K562 (cell line): ENCODE measurements at regions not wholly inside any gene's neighbourhood (a gene's known extent, or its start where the extent isn't known, plus 50 kb on each side); places are given as distances from the start of the nearest gene placed in this dataset.

Experiments used
- ATAC-seq: fragments of 200-7000 bp; cut with Tn5 transposase; 3 replicates; pipeline ENCODE4 v1.9.1; 2020; ENCODE audit warnings: moderate library complexity
- BruUV-seq: library from RNA; stranded (reverse); fragments of 400-500 nt; replicated peaks from 2 replicates; lab custom pipeline; 2021; lab: Mats Ljungman, UMichigan
- CTCF ChIA-PET: fragments of 300-600 bp; formaldehyde crosslinking; extraction: SDS; loops from one replicate; lab custom pipeline; 2021; ENCODE audit warnings: low intra/inter-chr PET ratio; lab: Yijun Ruan, JAX
- POLR2A ChIA-PET: fragments of 300-600, 350-650 bp; sonication (Branson Sonifier 250); formaldehyde crosslinking; extraction: SDS; loops from one replicate; lab custom pipeline; 2021; ENCODE audit warnings: antibody characterized with exemption, inconsistent platforms; lab: Yijun Ruan, JAX
- DNase-seq, 4 experiments: peaks; one replicate each; pipeline versions ENCODE4 v3.0.0 to v3.0.0-alpha.2; 2011 to 2018; ENCODE audit warnings: low spot score in 3 of 4, mixed read lengths in 3 of 4; ENCODE audit errors: extremely low read depth in 1 of 4
- FAIRE-seq: peaks from 2 replicates; lab custom pipeline; 2011; peaks lifted over from hg19 to GRCh38; lab: Jason Lieb, UNC
- H2AFZ ChIP-seq: 2 replicates; pipeline ENCODE4 v1.6.0; 2011; ENCODE audit warnings: low read depth, low read length, control low read depth, inconsistent platforms
- H3K27ac ChIP-seq: fragments of 200-600 bp; 3 replicates; pipeline ENCODE4 v1.8.0; 2011; ENCODE audit warnings: low read depth, mild to moderate bottlenecking, control low read depth, inconsistent platforms, low read length, moderate library complexity, mixed read lengths; ENCODE audit errors: extremely low read depth
- H3K27me3 ChIP-seq, 2 experiments: fragments of 300-600 bp in 1 of 2; 2 replicates in 1 of 2; 3 replicates in 1 of 2; pipeline versions ENCODE4 v1.6.0 to v1.8.0; 2011; ENCODE audit warnings: inconsistent platforms in 2 of 2, low read length in 2 of 2, mild to moderate bottlenecking in 1 of 2, mixed read lengths in 1 of 2, moderate library complexity in 1 of 2; ENCODE audit not compliant: control insufficient read depth in 2 of 2, insufficient read depth in 2 of 2
- H3K36me3 ChIP-seq: fragments of 300-600 bp; 3 replicates; pipeline ENCODE4 v1.8.0; 2011; ENCODE audit warnings: mild to moderate bottlenecking, low read length, inconsistent platforms; ENCODE audit not compliant: control insufficient read depth, insufficient read depth
- H3K4me1 ChIP-seq, 2 experiments: fragments of 200-600 bp in 1 of 2; replicated peaks in 1 of 2; 2 replicates in 1 of 2; 3 replicates in 1 of 2; pipeline versions ENCODE4 v1.5.1 to v1.8.0; 2011; ENCODE audit warnings: inconsistent platforms in 2 of 2, low read length in 2 of 2, mild to moderate bottlenecking in 1 of 2, mixed read lengths in 1 of 2, moderate library complexity in 1 of 2; ENCODE audit not compliant: control insufficient read depth in 2 of 2, insufficient read depth in 2 of 2
- H3K4me2 ChIP-seq: 2 replicates; pipeline ENCODE4 v1.6.1; 2011; ENCODE audit warnings: low read length, control low read depth, inconsistent platforms, mixed read lengths; ENCODE audit not compliant: insufficient read depth
- H3K4me3 ChIP-seq: fragments of 200-600 bp; sonication (generic), shearing (Covaris generic); 2 replicates; pipeline ENCODE4 v1.5.1; 2016; ENCODE audit warnings: control low read depth, inconsistent platforms
- H3K79me2 ChIP-seq: fragments of 200-600 bp; 3 replicates; pipeline ENCODE4 v1.8.0; 2011; ENCODE audit warnings: low read length, inconsistent platforms; ENCODE audit not compliant: control insufficient read depth, insufficient read depth
- H3K9ac ChIP-seq, 2 experiments: 2 replicates each; pipeline versions ENCODE4 v1.6.0 to v1.6.1; 2011; ENCODE audit warnings: low read depth in 2 of 2, low read length in 2 of 2, control low read depth in 1 of 2, inconsistent platforms in 1 of 2, mild to moderate bottlenecking in 1 of 2, mixed read lengths in 1 of 2; ENCODE audit not compliant: insufficient read depth in 1 of 2
- H3K9me1 ChIP-seq: one replicate; pipeline ENCODE4 v1.6.0; 2011; ENCODE audit warnings: inconsistent platforms, mild to moderate bottlenecking, low read length, moderate library complexity; ENCODE audit not compliant: control insufficient read depth, insufficient read depth
- H3K9me3 ChIP-seq: replicated peaks from 2 replicates; pipeline ENCODE4 v1.5.1; 2011; ENCODE audit warnings: low read depth, low read length, inconsistent platforms; ENCODE audit not compliant: control insufficient read depth, insufficient read depth
- H4K20me1 ChIP-seq: replicated peaks from 2 replicates; pipeline ENCODE4 v1.6.1; 2011; ENCODE audit warnings: low read length, inconsistent platforms, mixed read lengths; ENCODE audit not compliant: control insufficient read depth, insufficient read depth
- DIDO1 ChIP-seq: fragments of 450-650 bp; IDR thresholded peaks from 2 replicates; pipeline ENCODE4 v1.6.1; 2016; ENCODE audit warnings: low read depth, missing biosample characterization, missing genetic modification characterization
- E2F1 ChIP-seq: sonication (generic); formaldehyde crosslinking; IDR thresholded peaks from 2 replicates; pipeline ENCODE4 v1.8.1; 2023; ENCODE audit warnings: mild to moderate bottlenecking, missing genetic modification reagents, moderate library complexity
- MBD2 ChIP-seq: sonication (generic); IDR thresholded peaks from 2 replicates; pipeline ENCODE4 v1.6.1; 2016; ENCODE audit warnings: low read depth, borderline replicate concordance
- SNRNP70 ChIP-seq: fragments of 200-400 bp; formaldehyde crosslinking; optimal IDR thresholded peaks from 2 replicates; pipeline ENCODE3; 2017; ENCODE audit warnings: low read depth, low read length
- SRF ChIP-seq, 2 experiments: fragments of 250-450, 450-650 bp in 1 of 2; sonication (Bioruptor Pico) in 1 of 2; sonication (generic) in 1 of 2; formaldehyde crosslinking; IDR thresholded peaks; 2 replicates each; pipeline versions ENCODE4 v1.5.0 to v1.5.1; 2020 to 2022; ENCODE audit warnings: mild to moderate bottlenecking in 1 of 2, missing genetic modification reagents in 1 of 2
- ZNF146 ChIP-seq: IDR thresholded peaks from one replicate; pipeline ENCODE4 v1.6.1; 2018; ENCODE audit warnings: missing compliant biosample characterization; ENCODE audit not compliant: unreplicated experiment
- WGBS: fragments of 100-300 bp; shearing (Covaris generic); methylation state at CpG from one replicate; pipeline ENCODE4 v1.1.6; 2016; ENCODE audit warnings: low coverage, mixed read lengths; ENCODE audit not compliant: insufficient coverage; ENCODE audit errors: missing lambda C conversion rate; 5-methylcytosine and 5-hydroxymethylcytosine counted together
- in situ Hi-C: fragments of 300-500 bp; cut with MboI; formaldehyde crosslinking; loops from 4 replicates; pipeline ENCODE4 v1.15.0; 2018; ENCODE audit warnings: inconsistent platforms, mixed read lengths
- intact Hi-C: fragments of 100-400 bp; cut with micrococcal nuclease; formaldehyde crosslinking; loops from 2 replicates; pipeline ENCODE4 v1.14.2; 2022

GRCh38 chr7:25304691-25305090 lies 76.4 kb upstream of the NPVF start:
- Histone ChIP-seq H3K27ac (no peak overlapping the region), H3K9ac (no peak overlapping the region), H3K79me2 (no peaks in the 10 kb centered on the region), H3K9me1 (no peaks in the 10 kb centered on the region), H3K27me3 (peaks cover 0 to 2% of the 10 kb centered on the region in 2 experiments; a peak in 3 of 5 replicates), H3K4me1 (no peaks in the 10 kb centered on the region), H4K20me1 (no peaks in the 10 kb centered on the region; the same call in 1 of the 2 replicates), H3K36me3 (no peaks in the 10 kb centered on the region), H3K4me3 (no peak overlapping the region), H2AFZ (no peak overlapping the region), H3K9me3 (no peaks in the 10 kb centered on the region), H3K4me2 (no peak overlapping the region)
- DNase-seq (no peak), ATAC-seq (no peak), FAIRE-seq (no peak)
- ChIA-PET CTCF (no interaction called here), POLR2A (interaction anchor here (0.8 to 1.0 kb wide), 2 partner anchors 22 to 470 kb away, joined by 3 read pairs; no protein-coding TSS in a partner anchor)
- intact Hi-C loops: no loop called here
- BruUV-seq: no TSS peak
- in situ Hi-C loops: no loop called here
- TF ChIP-seq SNRNP70 (no peak), MBD2 (no peak), DIDO1 (no peak), E2F1 (CRISPR knock-in tag) (no peak), SRF (CRISPR knock-in tag; IDR thresholded peaks at IDR 0.05) (no peak)
- WGBS: 2% methylated on average over 4 of the region's 4 CpGs

- FAIRE-seq: no peak
- H3K4me1 ChIP-seq: no peaks in the 10 kb centered on the region
- no peak for TF ChIP-seq ZNF146
- TF ChIP-seq, all 486 proteins: peak for 0
- 0% methylated on average over 1 of the region's 1 CpG for WGBS
- peaks cover 0 to 2% of the 10 kb centered on the region in 2 experiments; a peak in 3 of 5 replicates for H3K27me3 ChIP-seq
- ChIA-PET CTCF (no interaction called here), POLR2A (no interaction called here)
- ATAC-seq: no peak
- no peaks in the 10 kb centered on the region; the same call in 1 of the 2 replicates for H4K20me1 ChIP-seq
- H3K9me1 ChIP-seq: no peaks in the 10 kb centered on the region
- no peaks in the 10 kb centered on the region for H3K9me3 ChIP-seq
- intact Hi-C loops: no loop called here
- H3K27ac ChIP-seq: no peak overlapping the region
- no peaks in the 10 kb centered on the region for H3K79me2 ChIP-seq
- no peak overlapping the region for H3K9ac ChIP-seq
- H3K4me3 ChIP-seq: no peak overlapping the region
- in situ Hi-C loops: no loop called here
- H3K36me3 ChIP-seq: no peaks in the 10 kb centered on the region
- no peak overlapping the region for H3K4me2 ChIP-seq
- no TSS peak for BruUV-seq
- no peak overlapping the region for H2AFZ ChIP-seq
- DNase-seq: no peak
These were observed 77.5 kb upstream of the NPVF start for GRCh38 chr7:25305831-25306230.
